ENCODE measurements at regions not wholly inside any gene's neighbourhood (a gene's known extent, or its start where the extent isn't known, plus 50 kb on each side); places are given as distances from the start of the nearest gene placed in this dataset.
"Not testable (repeated sequence)": the region's sequence is repeated elsewhere in the genome, so short reads cannot be mapped to it uniquely, and the experiment has no call there.

DNA sequence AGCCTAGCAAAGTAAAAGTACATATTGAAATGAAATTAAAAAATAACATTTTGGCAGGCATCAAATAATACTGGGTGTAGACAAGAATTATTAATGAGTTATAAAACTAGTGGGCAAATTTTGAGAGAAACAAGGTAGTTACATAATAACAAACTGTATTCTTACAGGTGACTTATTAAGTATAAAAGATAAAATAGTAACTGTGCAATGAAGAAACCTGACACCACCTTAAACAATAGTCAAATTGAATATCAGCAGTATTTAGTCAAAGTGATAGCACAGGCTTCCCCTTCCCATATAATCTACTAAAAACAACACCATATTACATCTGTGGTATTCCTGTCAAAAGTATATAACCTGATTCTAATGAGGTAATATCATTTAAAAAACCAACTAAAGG is 1099.8 kb upstream of the CRIM1 start:
- no peak for DNase-seq

GRCh38 chr2:35251156-35251555 is 1104.4 kb upstream of the CRIM1 start:
- DNase-seq, result no peak

- no peak for DNase-seq
Measured at GRCh38 chr2:35246702-35247101, 1108.9 kb upstream of the CRIM1 start.

GRCh38 chr2:35228584-35228983 is 1127.0 kb upstream of the CRIM1 start:
- no peak for DNase-seq

DNA sequence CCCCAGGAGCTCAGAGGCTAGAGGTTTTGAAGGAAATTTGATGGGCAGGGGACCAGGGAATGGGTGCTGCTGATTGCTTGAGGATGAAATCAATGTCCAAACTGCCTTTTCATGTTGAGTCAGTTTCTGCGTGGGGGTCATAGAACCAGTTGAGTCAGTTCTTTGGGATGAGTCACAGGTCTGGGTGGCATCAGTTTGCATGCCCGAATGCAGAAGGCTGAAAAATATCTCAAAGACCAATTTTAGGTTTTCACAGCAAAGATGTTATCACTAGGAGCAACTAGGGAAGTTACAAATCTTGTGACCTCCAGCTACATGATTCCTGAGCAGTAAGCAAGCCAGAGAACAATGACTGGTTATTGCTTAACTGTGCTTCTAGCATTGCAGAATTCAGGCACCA is 1135.1 kb upstream of the CRIM1 start:
- no peak for DNase-seq

GRCh38 chr2:35204881-35205280 is 1150.7 kb upstream of the CRIM1 start:
- DNase-seq, result no peak

DNA sequence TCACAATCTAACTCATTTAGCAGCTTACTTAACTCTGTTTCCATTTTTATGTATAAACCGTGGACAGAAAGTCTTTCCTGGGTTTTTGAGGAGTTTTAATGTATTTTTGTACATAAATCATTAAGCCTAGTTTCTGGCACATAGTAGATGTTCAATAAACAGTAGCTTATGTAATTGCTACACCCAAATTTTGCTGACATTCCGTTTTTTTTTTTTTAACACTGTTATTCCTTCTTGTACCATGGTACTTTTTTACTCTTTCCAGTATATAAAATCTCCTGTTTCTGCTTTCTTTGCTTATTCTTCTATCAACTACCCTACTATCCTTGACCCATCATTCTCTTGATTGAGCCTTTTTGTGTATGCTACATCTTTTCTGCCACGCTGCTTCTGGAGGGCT is 1151.3 kb upstream of the CRIM1 start:
- DNase-seq, result no peak

GRCh38 chr2:35199298-35199697 is 1156.3 kb upstream of the CRIM1 start:
- no peak for DNase-seq

DNA sequence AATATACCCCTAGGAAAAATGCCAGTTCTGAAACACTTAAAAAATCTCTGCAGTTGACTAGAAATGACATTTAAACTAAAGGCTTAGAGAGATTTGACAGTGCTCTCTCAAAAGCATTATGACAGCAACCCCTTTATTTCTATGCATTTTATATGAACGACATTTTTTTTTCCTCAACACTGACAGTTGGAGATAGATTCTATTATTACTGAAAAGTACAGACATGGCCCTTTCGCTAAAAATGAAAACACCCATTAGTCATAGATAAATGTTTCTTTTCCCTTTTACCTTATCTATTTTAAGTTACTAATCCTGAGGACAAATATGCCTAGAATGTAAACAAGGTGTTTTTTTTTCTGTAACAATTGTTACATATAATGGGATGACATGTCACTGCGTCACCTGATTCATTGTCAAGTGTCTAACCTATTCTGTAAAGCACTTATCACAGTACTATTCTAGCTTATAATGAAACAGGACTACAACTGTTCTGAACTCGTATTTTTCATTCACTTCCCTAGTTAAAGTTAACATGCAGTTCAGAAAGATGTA is 1169.6 kb upstream of the CRIM1 start:
- DNase-seq, result no peak

- no peak for DNase-seq
Measured at GRCh38 chr2:35184471-35184870, 1171.1 kb upstream of the CRIM1 start.

GRCh38 chr2:35176726-35177125 is 1178.9 kb upstream of the CRIM1 start:
- DNase-seq, result not testable (repeated sequence)

DNA sequence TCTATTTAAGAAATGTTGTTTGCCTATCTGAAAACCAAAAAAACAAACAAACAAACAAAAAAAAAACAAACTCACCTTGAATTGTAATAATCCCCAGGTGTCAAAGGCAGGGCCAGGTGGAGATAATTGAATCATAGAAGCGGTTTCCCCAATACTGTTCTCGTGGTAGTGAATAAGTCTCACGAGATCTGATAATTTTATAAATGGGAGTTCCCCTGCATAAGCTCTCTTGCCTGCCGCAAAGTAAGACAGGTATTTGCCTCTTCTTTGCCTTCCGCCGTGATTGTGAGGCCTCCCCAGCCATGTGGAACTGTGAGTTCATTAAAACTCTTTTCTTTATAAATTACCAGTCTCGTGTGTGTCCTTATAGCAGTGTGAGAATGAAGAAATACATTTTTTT is 1180.7 kb upstream of the CRIM1 start:
- no peak for DNase-seq

- DNase-seq, result no peak
Measured at GRCh38 chr2:35172687-35173086, 1182.9 kb upstream of the CRIM1 start.

- DNase-seq, result no peak
Measured at GRCh38 chr2:35168351-35168750, 1187.2 kb upstream of the CRIM1 start.

- no peak for DNase-seq
Measured at GRCh38 chr2:35163948-35164347, 1191.6 kb upstream of the CRIM1 start.

DNA sequence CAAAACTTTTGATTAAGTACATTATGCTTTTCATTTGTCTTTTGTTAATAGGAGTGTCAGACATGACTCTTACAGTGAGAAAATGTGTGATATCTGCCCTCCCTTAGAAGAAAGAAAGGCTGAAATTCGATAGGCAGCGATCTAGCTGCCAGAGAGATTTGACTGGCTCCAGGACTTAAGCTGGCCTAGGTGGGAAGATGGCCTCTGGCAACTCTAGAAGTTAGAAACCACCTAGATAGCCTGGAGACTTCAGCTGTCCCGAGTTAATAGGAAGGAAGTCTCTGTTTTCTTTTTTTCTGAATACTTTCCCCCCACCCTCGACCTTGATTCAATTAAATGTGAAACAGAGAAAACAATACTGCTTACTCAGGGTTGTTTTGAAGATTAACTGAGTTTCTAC is 1194.7 kb upstream of the CRIM1 start:
- no peak for DNase-seq

- DNase-seq, result no peak
Measured at GRCh38 chr2:35125871-35126270, 1229.7 kb upstream of the CRIM1 start.

DNA sequence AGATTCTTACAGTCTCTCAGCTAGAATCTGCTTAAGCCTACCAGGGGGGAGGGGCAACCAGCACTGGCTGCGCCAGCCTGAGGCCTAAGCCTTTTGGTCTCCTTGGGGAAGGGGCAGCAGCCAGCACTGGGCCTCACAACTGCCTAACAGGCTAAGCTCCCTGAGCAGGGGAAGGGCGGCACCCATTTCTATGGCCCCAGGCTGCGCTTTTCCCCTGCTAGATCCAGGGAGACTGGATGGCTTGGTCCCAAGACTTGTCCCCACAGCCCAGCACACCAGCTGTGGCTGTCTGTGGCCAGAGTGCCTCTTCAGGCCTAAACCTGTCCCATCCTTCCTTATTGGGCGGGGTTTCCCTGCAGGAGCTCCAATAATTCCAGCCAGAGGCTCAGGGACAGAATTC is 1230.3 kb upstream of the CRIM1 start:
- DNase-seq, result no peak

- no peak for DNase-seq
Measured at GRCh38 chr2:35116151-35116550, 1239.4 kb upstream of the CRIM1 start.

- DNase-seq, result no peak
Measured at GRCh38 chr2:35114765-35115164, 1240.8 kb upstream of the CRIM1 start.

GRCh38 chr2:35112367-35112766 is 1243.2 kb upstream of the CRIM1 start:
- DNase-seq, result not testable (repeated sequence)

GRCh38 chr2:35104309-35104708 is 1251.3 kb upstream of the CRIM1 start:
- DNase-seq, result no peak

DNA sequence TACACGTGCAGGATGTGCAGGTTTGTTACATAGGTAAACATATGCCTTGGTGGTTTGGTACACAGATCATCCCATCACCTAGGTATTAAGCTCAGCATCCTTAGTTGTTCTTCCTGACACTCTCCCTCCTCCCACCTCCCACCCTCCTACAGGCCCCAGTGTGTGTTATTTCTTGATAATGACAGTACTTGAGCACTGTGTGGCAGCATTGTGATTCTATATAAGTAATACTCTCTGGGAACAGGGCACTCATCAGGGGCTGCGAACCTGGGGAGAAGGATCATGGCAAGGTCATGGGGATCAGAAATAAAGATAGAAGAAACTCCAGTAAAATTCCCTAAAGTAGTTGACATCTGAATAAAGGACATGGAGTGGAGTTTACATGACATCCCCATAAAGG is 1256.2 kb upstream of the CRIM1 start:
- no peak for DNase-seq

DNA sequence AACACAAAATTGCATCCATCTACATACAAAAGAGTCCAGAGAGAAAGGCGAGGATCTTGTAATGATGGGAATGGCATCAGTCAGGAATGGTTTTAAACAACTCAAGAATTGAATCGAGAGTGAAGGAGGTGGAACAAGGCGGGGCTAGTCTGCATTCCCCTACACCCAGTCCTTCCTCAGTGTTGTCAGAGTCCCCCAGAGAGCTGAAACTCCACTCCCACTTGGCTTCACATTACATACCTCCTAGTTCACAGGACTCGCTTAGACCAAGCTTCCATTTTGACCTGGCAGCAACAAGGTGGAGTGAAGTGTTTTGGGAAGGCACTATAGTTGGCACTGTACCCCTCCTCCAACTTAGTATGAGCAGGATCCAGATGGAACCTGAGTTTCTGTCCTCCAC is 1273.5 kb upstream of the CRIM1 start:
- no peak for DNase-seq

DNA sequence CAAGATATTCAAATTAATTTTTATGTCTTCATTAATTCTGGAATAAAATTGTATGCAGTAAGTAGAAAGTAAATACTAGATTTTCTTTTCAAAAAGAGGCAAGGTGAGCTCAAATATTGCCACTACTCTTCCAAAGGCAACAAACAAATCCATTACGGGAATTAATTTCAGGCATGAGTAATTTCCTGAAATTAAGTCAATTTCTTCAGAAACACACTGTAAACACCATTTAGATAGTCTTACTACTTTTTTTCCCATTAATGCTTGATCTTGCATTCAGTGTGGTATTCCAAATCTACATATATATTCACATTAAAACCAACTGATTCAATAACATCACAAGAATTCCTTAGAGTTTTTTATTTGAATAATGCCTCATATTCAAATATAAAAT is 1274.0 kb upstream of the CRIM1 start:
- no peak for DNase-seq
